ENCODE measurements at regions not wholly inside any gene's neighbourhood (a gene's known extent, or its start where the extent isn't known, plus 50 kb on each side); places are given as distances from the start of the nearest gene placed in this dataset.
A peak's percentile ranks its signal among the peaks of the same experiment; 100 is the strongest.

DNA sequence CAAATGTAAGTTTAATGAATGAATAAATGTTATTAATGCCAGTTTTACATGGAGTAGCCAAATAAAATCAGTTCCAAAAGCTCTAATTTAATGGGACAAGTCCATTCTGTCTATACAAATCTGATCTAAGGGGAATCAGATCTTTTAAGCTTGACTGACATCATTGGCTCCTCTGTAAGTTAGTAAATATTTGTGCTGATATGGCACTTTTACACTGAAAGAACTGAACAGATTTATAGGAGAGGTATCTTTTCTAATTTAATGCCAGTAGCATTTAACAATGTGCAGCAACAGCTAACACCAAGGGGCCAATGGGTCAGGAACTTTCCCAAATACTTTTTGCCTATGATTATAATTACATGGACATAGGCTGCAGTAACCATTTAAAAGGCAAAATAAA, 832.3 kb downstream of the PCDH17 start:
- intact Hi-C loops (cut with micrococcal nuclease; ENCODE audit: unreplicated experiment) (no loop called here), in situ Hi-C loops (cut with HindIII; ENCODE audit: extremely low pct_ligation_motif_present, low pct_unique_long_range_greater_than_20kb) (no loop called here)
- FAIRE-seq (no peak), ATAC-seq (no peak), DNase-seq (ENCODE audit: low spot score) (no peak)
- Histone ChIP-seq H3K27me3 (ENCODE audit: control insufficient read depth in 1 of 2, insufficient read depth in 2 of 2, low read length in 2 of 2) (no peaks in the 10 kb centered on the region), H2AFZ (ENCODE audit: low read length) (no peak overlapping the region), H3K9me3 (ENCODE audit: low read length) (no peaks in the 10 kb centered on the region; the same call in 1 of the 2 replicates), H3K9ac (ENCODE audit: insufficient read depth, low read depth, low read length) (no peak overlapping the region), H3K36me3 (replicated peaks in 1 of 2; ENCODE audit: control insufficient read depth in 1 of 2, insufficient read depth in 2 of 2, low read length in 2 of 2) (no peaks in the 10 kb centered on the region), H3K4me2 (ENCODE audit: low read depth, low read length) (no peak overlapping the region), H3K79me2 (ENCODE audit: insufficient read depth, low read length) (no peaks in the 10 kb centered on the region), H3K4me3 (replicated peaks in 1 of 3; ENCODE audit: insufficient read depth in 1 of 3, low read depth in 2 of 3, low read length in 3 of 3) (no peak overlapping the region), H3K4me1 (ENCODE audit: insufficient read depth, low read length) (peaks cover 6% of the 10 kb centered on the region; the same call in 1 of the 2 replicates), H3K27ac (ENCODE audit: extremely low read length, insufficient read depth, low read length) (no peak overlapping the region), H4K20me1 (ENCODE audit: insufficient read depth, low read length) (no peaks in the 10 kb centered on the region)
- TF ChIP-seq MAFF (IDR thresholded peaks at IDR 0.05; ENCODE audit: low read depth, low read length) = peak; percentile 94
- TF ChIP-seq ZSCAN12 (CRISPR knock-in tag; IDR thresholded peaks at IDR 0.05) = no peak
- TF ChIP-seq MIER2 (CRISPR knock-in tag; IDR thresholded peaks at IDR 0.05) = no peak
- TF ChIP-seq MAFK (conservative IDR thresholded peaks at IDR 0.05 in 1 of 2, IDR thresholded peaks at IDR 0.05 in 1 of 2; ENCODE audit: low read length in 2 of 2) = peak; percentile 90 to 96
- CTCF ChIA-PET (ENCODE audit: low intra/inter-chr PET ratio, low total read pairs) = no interaction called here
- POLR2A ChIA-PET = no interaction called here
- no TSS peak for BruUV-seq (replicated peaks)

DNA sequence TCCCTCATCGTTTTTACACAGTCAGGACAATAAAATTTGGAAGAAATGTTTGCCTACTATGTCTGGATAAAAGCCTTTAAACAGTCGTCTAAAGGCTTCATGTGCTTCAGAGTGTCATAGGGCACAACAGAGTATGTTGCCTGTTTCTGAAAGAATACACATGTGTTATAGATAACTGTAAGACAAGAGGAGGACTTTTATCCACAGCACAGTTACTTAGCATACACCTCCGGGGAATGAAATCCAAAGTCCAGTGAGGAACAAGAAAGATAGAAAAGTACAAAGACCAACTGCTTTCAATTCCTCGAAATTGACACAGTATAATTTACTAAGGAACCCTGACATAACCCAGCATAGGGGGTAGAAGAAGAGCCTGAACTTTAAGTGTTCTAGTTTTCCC, 835.6 kb downstream of the PCDH17 start:
- POLR2A ChIA-PET = no interaction called here
- Histone ChIP-seq H3K27ac (ENCODE audit: extremely low read length, insufficient read depth, low read length) (no peak overlapping the region), H2AFZ (ENCODE audit: low read length) (no peak overlapping the region), H3K4me1 (ENCODE audit: insufficient read depth, low read length) (peaks cover 6% of the 10 kb centered on the region; the same call in 1 of the 2 replicates), H3K9me3 (ENCODE audit: low read length) (no peaks in the 10 kb centered on the region; the same call in 1 of the 2 replicates), H3K4me2 (ENCODE audit: low read depth, low read length) (no peak overlapping the region), H3K4me3 (replicated peaks in 1 of 3; ENCODE audit: insufficient read depth in 1 of 3, low read depth in 2 of 3, low read length in 3 of 3) (no peak overlapping the region), H4K20me1 (ENCODE audit: insufficient read depth, low read length) (no peaks in the 10 kb centered on the region), H3K9ac (ENCODE audit: insufficient read depth, low read depth, low read length) (no peak overlapping the region), H3K79me2 (ENCODE audit: insufficient read depth, low read length) (no peaks in the 10 kb centered on the region), H3K36me3 (replicated peaks in 1 of 2; ENCODE audit: control insufficient read depth in 1 of 2, insufficient read depth in 2 of 2, low read length in 2 of 2) (no peaks in the 10 kb centered on the region), H3K27me3 (ENCODE audit: control insufficient read depth in 1 of 2, insufficient read depth in 2 of 2, low read length in 2 of 2) (no peaks in the 10 kb centered on the region)
- TF ChIP-seq U2AF1 (optimal IDR thresholded peaks at IDR 0.05; ENCODE audit: low read depth, low read length) = no peak
- no peak for TF ChIP-seq MTA3 (CRISPR knock-in tag; IDR thresholded peaks at IDR 0.05)
- TF ChIP-seq, protein P1, sequence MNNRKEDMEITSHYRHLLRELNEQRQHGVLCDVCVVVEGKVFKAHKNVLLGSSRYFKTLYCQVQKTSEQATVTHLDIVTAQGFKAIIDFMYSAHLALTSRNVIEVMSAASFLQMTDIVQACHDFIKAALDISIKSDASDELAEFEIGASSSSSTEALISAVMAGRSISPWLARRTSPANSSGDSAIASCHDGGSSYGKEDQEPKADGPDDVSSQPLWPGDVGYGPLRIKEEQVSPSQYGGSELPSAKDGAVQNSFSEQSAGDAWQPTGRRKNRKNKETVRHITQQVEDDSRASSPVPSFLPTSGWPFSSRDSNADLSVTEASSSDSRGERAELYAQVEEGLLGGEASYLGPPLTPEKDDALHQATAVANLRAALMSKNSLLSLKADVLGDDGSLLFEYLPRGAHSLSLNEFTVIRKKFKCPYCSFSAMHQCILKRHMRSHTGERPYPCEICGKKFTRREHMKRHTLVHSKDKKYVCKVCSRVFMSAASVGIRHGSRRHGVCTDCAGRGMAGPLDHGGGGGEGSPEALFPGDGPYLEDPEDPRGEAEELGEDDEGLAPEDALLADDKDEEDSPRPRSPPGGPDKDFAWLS (CRISPR knock-in tag; IDR thresholded peaks at IDR 0.05; ENCODE audit: borderline replicate concordance) = no peak
- TF ChIP-seq RXRA (CRISPR knock-in tag; IDR thresholded peaks at IDR 0.05) = no peak
- no peak for TF ChIP-seq ZNF343 (CRISPR knock-in tag; IDR thresholded peaks at IDR 0.05)
- TF ChIP-seq FOXM1 (CRISPR knock-in tag; IDR thresholded peaks at IDR 0.05) = no peak
- no peak for TF ChIP-seq HNRNPL (IDR thresholded peaks at IDR 0.05; ENCODE audit: low read depth, low read length)
- TF ChIP-seq, protein P2, sequence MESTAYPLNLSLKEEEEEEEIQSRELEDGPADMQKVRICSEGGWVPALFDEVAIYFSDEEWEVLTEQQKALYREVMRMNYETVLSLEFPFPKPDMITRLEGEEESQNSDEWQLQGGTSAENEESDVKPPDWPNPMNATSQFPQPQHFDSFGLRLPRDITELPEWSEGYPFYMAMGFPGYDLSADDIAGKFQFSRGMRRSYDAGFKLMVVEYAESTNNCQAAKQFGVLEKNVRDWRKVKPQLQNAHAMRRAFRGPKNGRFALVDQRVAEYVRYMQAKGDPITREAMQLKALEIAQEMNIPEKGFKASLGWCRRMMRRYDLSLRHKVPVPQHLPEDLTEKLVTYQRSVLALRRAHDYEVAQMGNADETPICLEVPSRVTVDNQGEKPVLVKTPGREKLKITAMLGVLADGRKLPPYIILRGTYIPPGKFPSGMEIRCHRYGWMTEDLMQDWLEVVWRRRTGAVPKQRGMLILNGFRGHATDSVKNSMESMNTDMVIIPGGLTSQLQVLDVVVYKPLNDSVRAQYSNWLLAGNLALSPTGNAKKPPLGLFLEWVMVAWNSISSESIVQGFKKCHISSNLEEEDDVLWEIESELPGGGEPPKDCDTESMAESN (CRISPR knock-in tag; conservative IDR thresholded peaks at IDR 0.05) = no peak
- no peak for TF ChIP-seq TAF1 (CRISPR knock-in tag; IDR thresholded peaks at IDR 0.05)
- TF ChIP-seq, protein P3, sequence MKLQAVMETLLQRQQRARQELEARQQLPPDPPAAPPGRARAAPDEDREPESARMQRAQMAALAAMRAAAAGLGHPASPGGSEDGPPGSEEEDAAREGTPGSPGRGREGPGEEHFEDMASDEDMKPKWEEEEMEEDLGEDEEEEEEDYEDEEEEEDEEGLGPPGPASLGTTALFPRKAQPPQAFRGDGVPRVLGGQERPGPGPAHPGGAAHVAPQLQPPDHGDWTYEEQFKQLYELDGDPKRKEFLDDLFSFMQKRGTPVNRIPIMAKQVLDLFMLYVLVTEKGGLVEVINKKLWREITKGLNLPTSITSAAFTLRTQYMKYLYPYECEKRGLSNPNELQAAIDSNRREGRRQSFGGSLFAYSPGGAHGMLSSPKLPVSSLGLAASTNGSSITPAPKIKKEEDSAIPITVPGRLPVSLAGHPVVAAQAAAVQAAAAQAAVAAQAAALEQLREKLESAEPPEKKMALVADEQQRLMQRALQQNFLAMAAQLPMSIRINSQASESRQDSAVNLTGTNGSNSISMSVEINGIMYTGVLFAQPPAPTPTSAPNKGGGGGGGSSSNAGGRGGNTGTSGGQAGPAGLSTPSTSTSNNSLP (IDR thresholded peaks at IDR 0.05; ENCODE audit: low read depth, low read length) = no peak
- DNase-seq (ENCODE audit: low spot score) (no peak), FAIRE-seq (no peak), ATAC-seq (no peak)
- CTCF ChIA-PET (ENCODE audit: low intra/inter-chr PET ratio, low total read pairs) = no interaction called here
- no TSS peak for BruUV-seq (replicated peaks)
- intact Hi-C loops (cut with micrococcal nuclease; ENCODE audit: unreplicated experiment) = no loop called here
- in situ Hi-C loops (cut with HindIII; ENCODE audit: extremely low pct_ligation_motif_present, low pct_unique_long_range_greater_than_20kb) = no loop called here
- 1% methylated on average over 4 of the region's 4 CpGs for WGBS (ENCODE audit: low lambda C conversion rate)

Measured in HepG2 (cell line).